ENCODE measurements at regions not wholly inside any gene's neighbourhood (a gene's known extent, or its start where the extent isn't known, plus 50 kb on each side); places are given as distances from the start of the nearest gene placed in this dataset.

DNA sequence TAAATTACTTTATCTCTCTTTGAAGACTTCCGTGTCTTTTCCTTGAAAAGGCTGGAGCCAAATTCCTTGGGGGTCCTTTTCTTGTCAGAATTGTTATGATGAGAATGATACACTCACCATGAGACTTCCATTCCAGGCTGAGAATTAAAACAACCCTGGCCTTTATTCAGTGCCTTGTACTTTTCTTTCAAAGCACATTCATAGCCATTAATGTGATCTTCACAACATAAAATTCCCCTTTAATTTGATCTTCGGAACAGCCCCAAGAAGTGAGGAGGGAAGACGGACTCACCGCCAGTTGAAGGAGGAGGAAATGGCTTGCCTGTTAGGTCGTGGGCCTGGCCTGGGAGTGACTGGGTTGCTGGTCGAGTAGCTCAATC lies 127.3 kb downstream of the DDX1 start:
- DNase-seq (ENCODE audit: low read depth) = no peak

GRCh38 chr2:15719566-15720313 lies 128.1 kb downstream of the DDX1 start:
- DNase-seq (ENCODE audit: low read depth) = no peak

DNA sequence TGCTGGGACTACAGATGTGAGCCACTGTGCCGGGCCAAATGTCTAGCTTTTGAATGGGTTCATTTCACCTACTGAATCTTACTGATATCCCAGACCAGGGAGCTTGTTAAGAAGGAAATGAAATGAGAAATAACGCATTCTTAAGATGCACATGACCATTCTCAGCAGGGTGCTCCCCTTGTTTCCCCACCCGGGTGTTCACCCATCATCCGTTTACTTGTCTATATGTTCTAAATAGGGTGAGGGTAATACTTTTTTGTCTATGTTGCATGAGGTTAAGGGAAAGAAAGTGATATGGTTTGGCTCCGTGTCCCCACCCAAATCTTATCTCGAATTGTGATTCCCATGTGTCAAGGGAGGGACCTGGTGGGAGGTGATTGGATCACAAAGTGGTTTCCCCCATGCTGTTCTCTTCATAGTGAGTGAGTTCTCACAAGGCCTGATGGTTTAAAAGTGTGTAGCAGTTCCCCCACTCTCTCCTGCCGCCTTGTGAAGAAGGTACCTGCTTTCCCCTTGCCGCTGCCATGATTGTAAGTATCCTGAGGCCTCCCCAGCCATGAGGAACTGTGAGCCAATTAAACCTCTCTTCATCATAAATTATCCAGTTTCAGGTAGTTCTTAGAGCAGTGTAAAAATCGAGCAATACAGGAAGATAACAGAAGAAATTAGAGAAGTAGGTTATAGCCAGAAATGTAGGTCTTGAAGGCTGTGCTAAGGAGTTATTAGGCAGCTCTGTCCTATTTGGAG lies 129.1 kb downstream of the DDX1 start:
- DNase-seq (ENCODE audit: low read depth) = no peak

DNA sequence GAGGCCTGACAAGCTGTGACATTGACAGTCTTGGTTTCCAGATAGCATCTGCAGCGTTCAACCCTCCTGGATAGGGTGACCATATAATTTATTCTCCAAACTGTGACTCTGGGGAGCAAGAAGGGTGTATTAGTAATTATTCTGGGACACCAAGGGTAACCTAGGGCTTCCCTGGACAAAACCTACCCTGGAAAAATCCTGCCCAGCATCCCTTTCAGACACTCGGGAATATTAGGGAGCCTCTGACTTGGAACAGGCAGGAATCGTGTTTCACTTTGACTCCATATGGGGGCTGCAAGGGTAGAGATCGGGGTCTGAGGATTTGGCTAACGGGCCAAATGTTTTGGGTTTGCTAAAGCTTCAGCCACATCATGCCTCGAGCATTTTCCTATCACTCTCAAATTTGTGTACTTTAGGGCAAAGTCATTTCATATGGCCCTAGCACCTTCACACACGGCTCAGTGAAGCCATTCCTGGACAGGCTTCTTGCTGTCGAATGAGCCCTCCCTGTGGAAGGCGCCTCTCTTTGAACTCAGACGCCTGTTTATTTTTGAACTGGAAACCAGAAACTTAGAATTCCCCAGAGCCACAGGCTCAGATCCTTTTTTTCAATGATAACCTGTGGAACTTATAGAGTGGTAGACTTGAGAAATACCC lies 129.9 kb downstream of the DDX1 start:
- no peak for DNase-seq (ENCODE audit: low read depth)

DNA sequence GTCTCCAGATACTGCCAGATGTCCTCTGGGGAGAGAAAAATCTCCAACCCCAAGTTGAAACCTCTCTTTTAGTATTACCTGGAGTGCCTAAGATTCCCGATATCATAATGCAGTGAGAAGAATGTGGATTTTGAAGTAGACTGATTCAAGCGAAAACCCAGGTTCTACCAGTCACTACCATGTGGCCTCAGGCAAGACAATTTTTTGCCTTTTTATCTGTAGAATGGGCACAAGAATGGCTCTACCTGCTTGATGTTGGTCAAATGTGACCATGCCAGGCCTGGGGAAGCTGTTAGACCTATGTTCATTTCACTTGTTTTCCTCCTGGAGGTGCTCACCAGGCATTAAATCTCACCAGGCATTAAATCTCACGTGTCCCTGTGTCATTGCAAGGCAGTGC lies 131.3 kb downstream of the DDX1 start:
- no peak for DNase-seq (ENCODE audit: low read depth)

DNA sequence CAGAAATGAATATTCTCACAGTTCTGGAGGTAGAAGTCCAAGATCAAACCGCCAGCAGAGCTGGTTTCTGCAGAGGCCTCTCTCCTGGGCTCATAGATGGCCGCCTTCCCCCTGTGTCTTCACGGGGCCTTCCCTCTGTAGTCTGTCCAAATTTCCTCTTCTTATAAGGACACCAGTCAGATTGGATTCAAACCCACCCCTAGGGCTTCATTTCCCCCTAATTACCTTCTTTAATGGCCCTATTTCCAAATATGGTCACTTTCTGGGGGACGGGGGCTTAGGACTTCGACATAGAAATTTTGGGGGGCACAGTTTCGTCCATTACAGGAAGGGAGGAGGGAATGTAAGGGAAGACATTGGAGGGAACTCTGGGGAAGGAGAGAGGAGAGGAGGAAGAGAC lies 132.6 kb downstream of the DDX1 start:
- DNase-seq (ENCODE audit: low read depth) = no peak

GRCh38 chr2:15725101-15725781 lies 133.6 kb downstream of the DDX1 start:
- DNase-seq (ENCODE audit: low read depth) = no peak

DNA sequence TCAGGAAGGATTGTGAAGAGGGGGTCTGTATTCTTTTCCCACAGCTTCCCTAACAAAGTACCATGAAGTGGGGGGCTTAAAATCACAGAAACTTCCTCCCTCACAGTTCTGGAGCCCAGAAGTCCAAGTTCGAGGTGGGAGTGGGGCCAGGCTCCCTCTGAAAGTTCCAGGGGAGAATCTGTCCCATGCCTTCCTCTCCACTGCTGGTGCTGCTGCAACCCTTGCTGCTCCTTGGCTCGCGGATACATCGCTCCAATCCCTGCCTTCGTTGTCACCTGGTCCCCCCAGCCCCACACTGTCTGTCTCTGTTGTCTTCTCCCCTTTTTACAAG lies 134.1 kb downstream of the DDX1 start:
- no peak for DNase-seq (ENCODE audit: low read depth)

GRCh38 chr2:15726321-15727057 lies 134.8 kb downstream of the DDX1 start:
- DNase-seq (ENCODE audit: low read depth) = no peak

DNA sequence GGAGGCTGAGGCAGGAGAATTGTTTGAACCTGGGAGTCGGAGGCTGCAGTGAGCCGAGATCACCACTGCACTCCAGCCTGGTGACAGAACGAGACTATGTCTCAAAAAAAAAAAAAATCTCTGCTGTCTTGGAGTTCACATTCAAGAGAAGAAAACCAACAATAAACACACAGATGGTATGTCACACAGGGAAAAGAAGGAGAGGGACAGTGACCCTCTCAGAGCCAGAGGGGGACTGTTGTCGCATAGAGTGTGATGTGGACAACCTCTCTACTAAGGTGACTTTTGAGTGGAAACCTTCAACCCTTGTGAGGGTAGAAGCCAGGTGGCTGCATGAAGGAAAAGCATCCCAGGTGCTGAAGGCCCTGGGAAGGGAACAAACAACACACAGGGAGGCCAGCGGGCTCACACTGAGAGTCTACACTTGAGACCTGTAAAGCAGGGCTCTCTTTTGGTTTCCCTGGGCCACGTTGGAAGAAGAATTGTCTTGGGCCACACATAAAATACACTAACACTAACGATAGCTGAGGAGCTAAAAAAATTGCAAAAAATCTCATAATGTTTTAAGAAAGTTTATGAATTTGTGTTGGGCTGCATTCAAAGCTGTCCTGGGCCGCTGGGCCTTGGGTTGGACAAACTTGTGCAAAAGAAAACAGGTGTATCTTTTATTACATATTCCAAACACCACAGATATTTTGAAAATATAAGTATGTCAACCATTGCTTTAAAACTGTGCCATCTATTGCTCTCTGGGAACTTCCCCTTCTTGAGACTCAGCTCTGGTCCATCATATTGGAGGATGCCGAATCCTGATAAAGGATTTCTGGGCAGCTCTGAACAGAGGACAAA lies 136.0 kb downstream of the DDX1 start:
- no peak for DNase-seq (ENCODE audit: low read depth)

- DNase-seq (ENCODE audit: low read depth) = no peak
Observed at GRCh38 chr2:15728245-15728938, 136.7 kb downstream of the DDX1 start.

GRCh38 chr2:15729001-15729400 lies 137.3 kb downstream of the DDX1 start:
- DNase-seq (ENCODE audit: low read depth) = no peak

GRCh38 chr2:15729709-15730544 lies 138.3 kb downstream of the DDX1 start:
- no peak for DNase-seq (ENCODE audit: low read depth)

DNA sequence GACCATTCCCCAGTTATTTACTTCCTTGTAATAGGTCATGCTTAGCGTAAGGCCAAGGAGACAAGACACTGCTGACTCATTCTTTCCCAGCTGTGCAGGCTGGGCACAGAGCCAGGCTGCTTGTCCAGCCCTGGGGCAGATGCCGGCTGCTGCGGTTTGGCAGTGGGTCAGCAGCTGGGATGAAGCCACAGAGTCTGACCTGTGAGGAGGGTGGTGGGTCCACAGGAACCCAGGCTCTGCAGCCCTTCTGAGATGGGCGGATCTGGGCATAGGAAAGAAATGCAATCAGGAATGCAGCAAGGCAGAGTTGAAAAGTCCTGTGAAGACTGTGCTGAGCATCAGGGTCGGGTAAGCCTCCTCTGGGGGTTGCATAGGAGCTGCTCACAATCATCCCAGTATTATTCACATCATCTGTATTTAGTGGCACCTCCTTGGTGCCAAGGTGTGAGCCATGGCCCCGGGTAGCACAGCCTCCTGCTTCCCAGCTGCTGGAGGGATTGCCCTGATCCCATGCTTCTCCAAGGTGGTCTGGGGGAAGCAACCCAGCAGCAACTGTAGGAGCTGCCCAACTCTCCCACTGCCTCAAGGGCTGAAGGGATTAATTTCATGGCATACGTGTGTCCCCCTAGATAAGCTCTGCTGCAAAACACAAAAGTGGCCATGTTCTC lies 139.0 kb downstream of the DDX1 start:
- DNase-seq (ENCODE audit: low read depth) = peak; percentile 89

GRCh38 chr2:15731213-15731888 lies 139.7 kb downstream of the DDX1 start:
- DNase-seq (ENCODE audit: low read depth) = no peak

DNA sequence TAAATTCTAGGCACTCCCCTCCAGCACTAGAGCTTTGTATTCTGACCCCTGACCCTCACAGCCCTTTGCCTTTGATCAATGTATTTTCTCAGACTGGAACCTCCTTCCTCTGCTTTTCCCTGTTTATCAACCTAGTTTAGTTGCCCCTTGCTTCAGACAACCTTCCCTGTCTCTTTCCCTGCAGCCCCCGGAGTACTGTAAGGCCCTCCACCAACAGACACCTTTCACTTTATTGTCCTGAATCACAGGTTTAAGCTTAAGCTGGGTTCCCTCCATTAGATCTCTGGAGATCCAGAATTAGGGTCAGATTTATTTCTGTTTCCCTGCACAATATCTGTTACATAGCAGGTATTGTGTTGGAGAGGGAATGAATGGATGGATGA lies 140.2 kb downstream of the DDX1 start:
- no peak for DNase-seq (ENCODE audit: low read depth)

DNA sequence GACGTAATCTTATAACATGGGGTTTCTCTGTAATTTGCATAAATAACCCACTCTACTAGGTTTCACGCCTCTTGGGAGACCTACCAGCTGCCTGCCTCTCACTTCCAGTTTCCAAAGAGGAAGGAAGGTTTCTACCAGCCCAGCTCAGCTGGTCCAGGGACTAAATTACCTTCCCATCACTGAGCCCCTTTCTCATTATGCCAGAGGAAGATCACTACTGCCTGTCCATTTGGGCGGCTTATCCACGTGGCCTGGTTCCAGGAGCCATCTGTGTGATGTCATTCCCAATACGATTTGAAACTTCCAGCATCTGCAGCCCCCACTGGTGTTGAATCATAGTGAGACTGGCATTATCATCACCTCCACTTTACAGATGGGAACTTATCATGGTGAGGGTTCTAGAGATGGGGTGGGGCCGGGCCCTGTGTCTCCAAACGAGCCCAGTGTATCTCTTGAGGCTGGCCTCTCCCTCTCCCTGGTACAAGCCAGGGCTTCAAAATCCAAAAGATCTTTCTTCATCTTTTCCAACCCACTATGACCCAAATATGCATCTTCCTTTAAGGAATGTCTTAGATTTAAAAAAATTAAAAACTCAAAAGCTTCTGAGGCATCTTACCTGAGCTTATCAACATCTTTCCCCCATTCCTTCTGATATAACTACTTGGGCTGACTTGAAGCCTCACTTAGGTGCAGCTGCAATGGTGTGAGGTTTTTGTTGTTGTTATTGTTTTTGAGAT lies 140.8 kb downstream of the DDX1 start:
- no peak for DNase-seq (ENCODE audit: low read depth)

Measured in M059J (cell line).